ENCODE measurements at regions not wholly inside any gene's neighbourhood (a gene's known extent, or its start where the extent isn't known, plus 50 kb on each side); places are given as distances from the start of the nearest gene placed in this dataset.

DNA sequence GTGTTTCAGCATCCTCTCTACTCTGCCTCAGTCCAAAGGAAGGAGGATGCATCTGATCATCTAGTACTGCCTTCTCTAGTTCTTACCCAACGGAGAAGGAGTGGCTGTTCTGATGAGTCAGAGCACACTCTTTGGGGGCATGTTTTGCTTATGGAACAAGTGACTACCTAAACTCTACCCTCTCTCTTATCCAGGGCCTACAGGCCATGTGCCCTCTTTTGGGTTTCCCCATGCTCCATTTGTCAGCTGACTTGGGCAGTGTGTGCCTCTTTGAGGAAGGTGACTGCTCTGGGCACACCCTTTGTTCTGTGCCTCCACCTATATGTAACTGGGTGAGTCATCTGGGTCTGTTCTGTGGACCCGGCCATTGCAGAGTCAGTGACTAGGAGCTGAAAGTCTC lies 89.6 kb upstream of the BNC2 start:
- peaks cover 3% of the 10 kb centered on the region for H3K36me3 Mint-ChIP-seq (ENCODE audit: low read depth)
- H3K9me3 Mint-ChIP-seq (ENCODE audit: low read depth) = peaks cover 7% of the 10 kb centered on the region
- peaks cover 8% of the 10 kb centered on the region for H3K4me1 Mint-ChIP-seq (ENCODE audit: low read depth)
- no peak overlapping the region for H3K4me3 Mint-ChIP-seq (ENCODE audit: unreplicated experiment)
- no peak for DNase-seq (ENCODE audit: low spot score)
- no peak overlapping the region for H3K27ac Mint-ChIP-seq (ENCODE audit: unreplicated experiment)
- no peak for TF ChIP-seq CTCF (IDR thresholded peaks at IDR 0.05)
- H3K27me3 Mint-ChIP-seq (ENCODE audit: low read depth) = no peaks in the 10 kb centered on the region

DNA sequence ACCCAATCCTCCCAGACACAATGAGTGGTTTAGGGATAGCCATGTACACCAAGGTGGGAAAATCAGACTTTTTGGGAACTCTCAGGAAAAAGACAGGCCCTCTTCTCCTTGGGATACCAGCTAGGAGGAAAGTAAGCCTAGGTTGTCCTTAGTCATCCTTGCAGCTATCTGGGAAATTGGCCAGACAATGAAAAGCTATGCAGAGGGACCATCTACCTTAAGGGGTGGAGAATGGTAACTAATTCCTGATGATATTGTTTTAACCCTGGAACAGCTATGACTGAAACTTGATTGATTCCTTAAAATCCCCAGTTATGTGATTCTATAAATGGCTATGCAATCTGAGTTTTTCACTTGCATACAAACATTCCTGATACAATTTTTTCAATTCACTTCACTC lies 88.9 kb upstream of the BNC2 start:
- peaks cover 7% of the 10 kb centered on the region for H3K4me1 Mint-ChIP-seq (ENCODE audit: low read depth)
- H3K36me3 Mint-ChIP-seq (ENCODE audit: low read depth) = peaks cover 3% of the 10 kb centered on the region
- no peak overlapping the region for H3K4me3 Mint-ChIP-seq (ENCODE audit: unreplicated experiment)
- DNase-seq (ENCODE audit: low spot score) = no peak
- no peak for TF ChIP-seq CTCF (IDR thresholded peaks at IDR 0.05)
- H3K27ac Mint-ChIP-seq (ENCODE audit: unreplicated experiment) = no peak overlapping the region
- H3K27me3 Mint-ChIP-seq (ENCODE audit: low read depth) = no peaks in the 10 kb centered on the region
- H3K9me3 Mint-ChIP-seq (ENCODE audit: low read depth) = peaks cover 7% of the 10 kb centered on the region

DNA sequence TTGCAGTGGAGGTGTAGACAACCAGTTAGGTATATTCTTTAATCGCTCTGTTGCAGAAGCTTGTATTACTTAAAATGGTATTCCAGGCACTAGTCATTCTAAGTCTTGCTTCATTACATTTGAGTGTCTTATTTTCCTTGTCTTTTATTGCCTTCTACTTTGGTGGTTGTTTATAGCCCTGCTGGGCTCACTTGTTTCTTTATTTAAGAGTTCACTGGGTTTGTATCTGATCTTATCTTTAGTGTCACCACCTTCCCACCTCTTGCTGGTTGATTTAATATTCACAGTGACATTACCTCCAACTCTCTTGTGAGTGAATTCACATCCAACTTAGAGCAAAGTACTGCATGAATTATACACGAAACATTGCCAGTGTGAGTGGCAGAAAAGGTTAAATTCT lies 83.6 kb upstream of the BNC2 start:
- TF ChIP-seq CTCF (IDR thresholded peaks at IDR 0.05) = no peak
- no peaks in the 10 kb centered on the region for H3K4me1 Mint-ChIP-seq (ENCODE audit: low read depth)
- H3K27me3 Mint-ChIP-seq (ENCODE audit: low read depth) = no peaks in the 10 kb centered on the region
- no peak overlapping the region for H3K4me3 Mint-ChIP-seq (ENCODE audit: unreplicated experiment)
- H3K27ac Mint-ChIP-seq (ENCODE audit: unreplicated experiment) = no peak overlapping the region
- no peaks in the 10 kb centered on the region for H3K9me3 Mint-ChIP-seq (ENCODE audit: low read depth)
- H3K36me3 Mint-ChIP-seq (ENCODE audit: low read depth) = no peaks in the 10 kb centered on the region
- no peak for DNase-seq (ENCODE audit: low spot score)

DNA sequence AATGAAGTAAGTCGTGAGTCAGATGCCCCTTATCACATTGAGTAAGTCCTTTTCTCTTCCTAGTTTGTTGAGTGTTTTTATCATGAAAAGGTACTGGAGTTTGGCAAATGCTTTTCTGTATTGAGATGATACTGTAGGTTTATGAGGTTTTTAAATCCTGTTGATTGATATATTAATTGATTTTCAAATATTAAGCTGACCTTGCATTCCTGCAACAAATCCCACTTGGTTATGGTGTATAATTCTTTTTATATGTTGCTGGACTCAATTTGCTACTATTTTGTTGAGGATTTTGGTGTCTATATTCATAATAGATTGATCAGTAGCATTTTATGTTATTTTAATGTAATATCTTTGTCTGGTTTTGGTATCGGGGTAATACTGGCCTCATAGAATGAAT lies 81.0 kb upstream of the BNC2 start:
- DNase-seq (ENCODE audit: low spot score) = no peak
- Mint-ChIP-seq H3K4me1 (ENCODE audit: low read depth) (no peaks in the 10 kb centered on the region), H3K9me3 (ENCODE audit: low read depth) (no peaks in the 10 kb centered on the region), H3K4me3 (ENCODE audit: unreplicated experiment) (no peak overlapping the region), H3K27ac (ENCODE audit: unreplicated experiment) (no peak overlapping the region), H3K27me3 (ENCODE audit: low read depth) (no peaks in the 10 kb centered on the region), H3K36me3 (ENCODE audit: low read depth) (no peaks in the 10 kb centered on the region)
- TF ChIP-seq CTCF (IDR thresholded peaks at IDR 0.05) = no peak

DNA sequence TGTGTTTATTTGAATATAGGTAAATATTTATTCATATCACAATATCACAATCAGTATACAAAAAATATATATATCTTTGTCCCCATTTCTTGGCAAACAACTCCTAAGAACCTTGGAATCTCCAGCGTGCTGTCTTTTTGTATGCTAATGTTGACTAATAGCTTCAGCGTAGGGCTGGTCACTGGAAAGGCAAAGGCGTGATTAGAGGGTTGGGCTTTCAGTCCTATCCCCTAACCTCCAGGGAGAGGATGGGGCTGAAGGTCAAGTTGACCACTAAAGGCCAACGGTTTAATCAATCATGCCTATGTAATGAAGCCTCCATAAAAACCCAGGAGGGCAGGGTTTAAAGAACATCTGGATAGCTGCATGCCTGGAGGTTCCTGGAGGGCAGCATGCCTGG lies 79.6 kb upstream of the BNC2 start:
- no peaks in the 10 kb centered on the region for H3K27me3 Mint-ChIP-seq (ENCODE audit: low read depth)

More for the DNA sequence above, 79.6 kb upstream of the BNC2 start:
- no peaks in the 10 kb centered on the region for H3K4me1 Mint-ChIP-seq (ENCODE audit: low read depth)
- H3K4me3 Mint-ChIP-seq (ENCODE audit: unreplicated experiment) = no peak overlapping the region
- H3K27ac Mint-ChIP-seq (ENCODE audit: unreplicated experiment) = no peak overlapping the region
- no peak for TF ChIP-seq CTCF (IDR thresholded peaks at IDR 0.05)
- no peak for DNase-seq (ENCODE audit: low spot score)
- H3K9me3 Mint-ChIP-seq (ENCODE audit: low read depth) = no peaks in the 10 kb centered on the region
- no peaks in the 10 kb centered on the region for H3K36me3 Mint-ChIP-seq (ENCODE audit: low read depth)
